ENCODE measurements at regions not wholly inside any gene's neighbourhood (a gene's known extent, or its start where the extent isn't known, plus 50 kb on each side); places are given as distances from the start of the nearest gene placed in this dataset.

DNA sequence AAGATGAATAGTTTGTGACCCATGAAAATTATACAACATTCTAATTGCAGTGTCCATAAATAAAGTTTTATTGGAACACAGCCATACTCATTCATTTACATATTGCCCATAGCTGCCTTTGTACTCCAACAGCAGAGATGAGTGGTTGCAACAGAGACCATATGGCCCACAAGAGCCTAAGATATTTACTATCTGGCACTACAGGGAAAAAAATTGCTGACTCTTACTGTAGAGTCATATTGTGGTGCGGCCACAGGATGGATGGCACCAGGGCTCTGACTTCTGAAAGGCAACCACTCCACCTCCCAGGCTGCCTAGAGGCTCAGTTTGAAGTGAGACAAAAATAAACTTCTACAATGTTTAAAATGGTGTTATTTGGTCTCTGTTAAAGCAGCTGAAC is 404.0 kb upstream of the ATP5MC3 start:
- Histone ChIP-seq H3K4me3 (no peak overlapping the region), H3K9me3 (no peaks in the 10 kb centered on the region), H3K36me3 (no peaks in the 10 kb centered on the region), H3K4me1 (no peaks in the 10 kb centered on the region), H3K27ac (no peak overlapping the region), H3K27me3 (no peaks in the 10 kb centered on the region)
- DNase-seq (no peak), ATAC-seq (no peak)
- intact Hi-C loops (cut with DNase I), result no loop called here
- TF ChIP-seq, protein P1, sequence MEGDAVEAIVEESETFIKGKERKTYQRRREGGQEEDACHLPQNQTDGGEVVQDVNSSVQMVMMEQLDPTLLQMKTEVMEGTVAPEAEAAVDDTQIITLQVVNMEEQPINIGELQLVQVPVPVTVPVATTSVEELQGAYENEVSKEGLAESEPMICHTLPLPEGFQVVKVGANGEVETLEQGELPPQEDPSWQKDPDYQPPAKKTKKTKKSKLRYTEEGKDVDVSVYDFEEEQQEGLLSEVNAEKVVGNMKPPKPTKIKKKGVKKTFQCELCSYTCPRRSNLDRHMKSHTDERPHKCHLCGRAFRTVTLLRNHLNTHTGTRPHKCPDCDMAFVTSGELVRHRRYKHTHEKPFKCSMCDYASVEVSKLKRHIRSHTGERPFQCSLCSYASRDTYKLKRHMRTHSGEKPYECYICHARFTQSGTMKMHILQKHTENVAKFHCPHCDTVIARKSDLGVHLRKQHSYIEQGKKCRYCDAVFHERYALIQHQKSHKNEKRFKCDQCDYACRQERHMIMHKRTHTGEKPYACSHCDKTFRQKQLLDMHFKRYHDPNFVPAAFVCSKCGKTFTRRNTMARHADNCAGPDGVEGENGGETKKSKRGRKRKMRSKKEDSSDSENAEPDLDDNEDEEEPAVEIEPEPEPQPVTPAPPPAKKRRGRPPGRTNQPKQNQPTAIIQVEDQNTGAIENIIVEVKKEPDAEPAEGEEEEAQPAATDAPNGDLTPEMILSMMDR (IDR thresholded peaks at IDR 0.05), result no peak
- 85 to 93% methylated on average over 1 of the region's 1 CpG for WGBS, 2 donors

GRCh38 chr2:175580652-175581051 is 399.1 kb upstream of the ATP5MC3 start:
- Histone ChIP-seq H3K36me3 (no peaks in the 10 kb centered on the region), H3K9me3 (no peaks in the 10 kb centered on the region), H3K4me1 (peaks cover 0 to 29% (median 0%) of the 10 kb centered on the region in 9 donors), H3K27ac (no peak overlapping the region), H3K27me3 (no peaks in the 10 kb centered on the region), H3K4me3 (no peak overlapping the region)
- intact Hi-C loops (cut with DNase I), result no loop called here
- WGBS, 2 donors, result 70 to 71% methylated on average over 1 of the region's 1 CpG
- DNase-seq, result no peak
- ATAC-seq, result no peak
- TF ChIP-seq, protein P1 (IDR thresholded peaks at IDR 0.05), result no peak

DNA sequence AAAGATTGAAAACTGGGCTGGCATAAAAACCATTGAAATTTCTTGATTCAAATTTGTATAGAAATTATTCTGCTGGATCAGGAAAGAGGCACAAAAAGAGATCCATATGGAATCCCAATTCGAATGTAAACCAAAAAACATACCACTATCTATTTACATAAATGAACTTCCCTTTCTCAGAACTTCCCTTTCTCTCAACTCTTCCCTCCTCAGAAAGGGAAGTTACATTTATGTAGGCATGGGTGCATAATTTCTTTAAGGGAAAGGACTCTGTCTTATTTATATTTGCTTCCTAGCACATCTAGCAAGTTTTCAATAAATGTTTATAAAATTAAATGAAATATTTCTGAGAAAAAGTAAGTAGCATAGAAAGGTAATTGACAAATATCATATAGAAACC is 398.1 kb upstream of the ATP5MC3 start:
- Histone ChIP-seq H3K27ac (no peak overlapping the region), H3K36me3 (no peaks in the 10 kb centered on the region), H3K4me1 (peaks cover 0 to 29% (median 0%) of the 10 kb centered on the region in 9 donors), H3K4me3 (no peak overlapping the region), H3K27me3 (no peaks in the 10 kb centered on the region), H3K9me3 (no peaks in the 10 kb centered on the region)
- WGBS, 2 donors, result 65% methylated on average over 1 of the region's 1 CpG
- TF ChIP-seq, protein P1 (IDR thresholded peaks at IDR 0.05), result no peak
- no peak for ATAC-seq
- intact Hi-C loops (cut with DNase I), result no loop called here
- DNase-seq, result no peak

DNA sequence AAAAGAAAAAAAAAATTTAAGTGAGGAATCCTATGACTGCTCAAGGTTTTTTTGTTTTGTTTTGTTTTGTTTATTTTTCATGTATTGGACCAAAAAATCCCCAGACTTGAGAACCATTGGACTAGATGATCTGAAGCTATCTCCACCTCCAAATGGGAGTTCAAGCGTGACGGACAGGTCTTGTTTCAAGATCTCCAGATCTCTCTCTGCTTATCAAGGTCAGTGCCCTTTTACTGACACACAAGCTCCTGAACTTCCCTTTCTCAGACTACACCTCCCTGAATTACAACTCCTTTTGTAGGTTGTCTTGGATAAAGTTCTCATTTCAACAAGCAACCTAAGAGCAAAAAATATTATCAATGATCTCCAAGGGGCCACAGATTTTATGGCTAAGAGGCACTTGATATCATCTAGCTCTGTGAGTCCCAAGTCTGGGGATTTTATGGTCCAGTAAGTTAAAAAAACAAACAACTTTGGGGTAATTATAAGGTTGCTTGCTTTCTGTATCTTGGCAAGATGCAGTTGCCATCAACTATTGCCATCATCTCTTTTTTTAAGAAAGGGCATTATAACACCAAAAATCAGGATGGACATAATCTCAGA is 396.0 kb upstream of the ATP5MC3 start:
- H3K36me3 ChIP-seq, result no peaks in the 10 kb centered on the region
- intact Hi-C loops (cut with DNase I), result no loop called here

More for the DNA sequence above, 396.0 kb upstream of the ATP5MC3 start:
- Histone ChIP-seq H3K4me1 (peaks cover 0 to 29% (median 0%) of the 10 kb centered on the region in 9 donors), H3K9me3 (no peaks in the 10 kb centered on the region), H3K27ac (no peak overlapping the region), H3K27me3 (no peaks in the 10 kb centered on the region), H3K4me3 (no peak overlapping the region)
- 85 to 90% methylated on average over 2 of the region's 2 CpGs for WGBS, 2 donors
- no peak for ATAC-seq
- TF ChIP-seq, protein P1 (IDR thresholded peaks at IDR 0.05), result no peak
- no peak for DNase-seq
